GM13977 (cell line): ENCODE measurements at regions not wholly inside any gene's neighbourhood (a gene's known extent, or its start where the extent isn't known, plus 50 kb on each side); places are given as distances from the start of the nearest gene placed in this dataset.
"Not testable (repeated sequence)": the region's sequence is repeated elsewhere in the genome, so short reads cannot be mapped to it uniquely, and the experiment has no call there.

Experiments
- DNase-seq: peaks from one replicate; pipeline ENCODE4 v3.0.0; 2012; ENCODE audit warnings: low spot score
- CTCF ChIP-seq: IDR thresholded peaks from 2 replicates; pipeline ENCODE4 v1.5.1; 2012; ENCODE audit warnings: mild to moderate bottlenecking, control low read depth; ENCODE audit not compliant: insufficient read depth; ENCODE audit errors: extremely low read depth, missing control alignments
- in situ Hi-C: fragments of 300-500 bp; cut with MboI; formaldehyde crosslinking; loops from one replicate; pipeline ENCODE4 v1.12.0; 2022; ENCODE audit warnings: low sequenced_read_pairs, low pct_unique_long_range_greater_than_20kb, mixed read lengths, inconsistent platforms; ENCODE audit not compliant: unreplicated experiment

- TF ChIP-seq CTCF, result no peak
- DNase-seq, result no peak
- in situ Hi-C loops, result no loop called here
These were observed 203.7 kb upstream of the ZNF385D start for GRCh38 chr3:21954709-21955108.

GRCh38 chr3:21955406-21955805 lies 204.4 kb upstream of the ZNF385D start:
- no peak for TF ChIP-seq CTCF
- in situ Hi-C loops, result no loop called here
- no peak for DNase-seq

- TF ChIP-seq CTCF, result no peak
- no peak for DNase-seq
- in situ Hi-C loops, result no loop called here
These were observed 209.0 kb upstream of the ZNF385D start for GRCh38 chr3:21960033-21960432.

- TF ChIP-seq CTCF, result no peak
- in situ Hi-C loops, result no loop called here
- DNase-seq, result no peak
These were observed 211.4 kb upstream of the ZNF385D start for GRCh38 chr3:21962456-21962855.

GRCh38 chr3:21966457-21966856 lies 215.4 kb upstream of the ZNF385D start:
- in situ Hi-C loops, DNase-seq: not testable (repeated sequence)

GRCh38 chr3:21979706-21980105 lies 228.7 kb upstream of the ZNF385D start:
- TF ChIP-seq CTCF, result no peak
- no peak for DNase-seq
- in situ Hi-C loops, result no loop called here

GRCh38 chr3:21989341-21990042 lies 238.5 kb upstream of the ZNF385D start:
- in situ Hi-C loops, result no loop called here

More at GRCh38 chr3:21989341-21990042, 238.5 kb upstream of the ZNF385D start:
- TF ChIP-seq CTCF, result no peak
- DNase-seq, result no peak
